SKM-1 (cell line): ENCODE measurements at regions not wholly inside any gene's neighbourhood (a gene's known extent, or its start where the extent isn't known, plus 50 kb on each side); places are given as distances from the start of the nearest gene placed in this dataset.
A peak's percentile ranks its signal among the peaks of the same experiment; 100 is the strongest.
"Not testable (repeated sequence)": the region's sequence is repeated elsewhere in the genome, so short reads cannot be mapped to it uniquely, and the experiment has no call there.

Experiments used
- DNase-seq: peaks from one replicate; lab custom pipeline; 2025; ENCODE audit not compliant: unreplicated experiment; lab: John Stamatoyannopoulos, UW

DNA sequence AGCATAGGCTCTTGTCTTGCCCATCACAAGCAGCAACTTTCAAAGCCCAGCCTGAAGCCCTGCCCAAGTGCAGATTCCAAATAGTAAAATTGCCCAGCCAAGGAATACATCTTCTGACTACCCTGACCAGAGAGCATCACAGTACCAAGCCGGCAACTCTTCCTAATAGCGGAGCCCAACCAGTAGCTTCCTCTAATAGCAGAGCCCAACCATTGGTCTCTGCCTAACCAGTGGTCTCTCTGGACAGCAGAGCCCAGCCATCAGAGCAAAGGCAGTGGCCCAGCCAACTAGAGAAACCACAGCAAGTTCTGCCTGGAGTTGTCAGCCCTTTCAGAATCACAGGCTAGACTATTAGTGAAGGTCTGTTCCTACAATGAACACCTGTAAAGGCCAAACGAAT is 285.6 kb downstream of the HGF start:
- DNase-seq: no peak

DNA sequence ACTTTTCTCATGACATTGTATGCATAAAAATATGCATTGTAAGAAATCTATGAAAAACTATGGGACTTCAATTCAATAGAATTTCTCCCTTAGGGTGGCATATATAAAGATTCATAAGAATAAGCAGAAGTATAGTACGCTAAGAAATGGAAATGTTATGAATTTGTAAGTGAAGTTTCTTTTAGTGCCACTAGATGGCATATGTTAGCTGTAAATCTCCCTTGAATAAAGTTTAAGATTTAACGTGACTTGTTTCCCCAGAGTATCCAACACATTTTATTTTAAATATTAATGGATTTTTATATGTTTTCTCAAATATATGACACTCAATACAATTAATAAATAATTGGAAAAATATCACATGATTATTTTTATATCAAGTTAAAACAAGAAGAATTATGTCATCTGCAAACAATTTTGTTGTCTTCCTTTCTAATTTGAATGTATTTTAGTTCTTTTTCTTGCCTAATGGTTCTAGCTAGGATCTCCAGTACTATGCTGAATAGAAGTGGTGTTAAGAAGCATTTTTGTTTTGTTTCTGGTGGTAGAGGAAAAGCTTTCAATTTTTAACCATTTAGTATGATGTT is 287.2 kb downstream of the HGF start:
- DNase-seq: peak; percentile 55

DNA sequence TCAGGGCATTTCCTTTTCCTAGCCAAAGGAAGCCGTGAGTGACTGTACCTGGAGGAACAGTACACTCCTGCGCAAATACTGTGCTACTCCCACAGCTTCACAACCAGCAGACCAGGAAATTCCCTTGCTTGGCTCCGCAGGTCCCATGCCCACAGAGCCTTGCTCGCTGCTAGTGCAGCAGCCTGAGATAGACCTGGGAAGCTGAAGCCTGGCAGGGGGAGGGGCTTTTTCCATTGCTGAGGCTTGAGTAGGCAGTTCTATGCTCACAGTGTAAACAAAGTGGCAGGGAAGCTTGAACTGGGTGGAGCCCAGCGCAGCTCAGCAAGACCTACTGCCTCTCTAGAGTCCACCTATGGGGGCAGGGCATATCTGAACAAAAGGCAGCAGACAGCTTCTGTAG is 291.2 kb downstream of the HGF start:
- no peak for DNase-seq

DNA sequence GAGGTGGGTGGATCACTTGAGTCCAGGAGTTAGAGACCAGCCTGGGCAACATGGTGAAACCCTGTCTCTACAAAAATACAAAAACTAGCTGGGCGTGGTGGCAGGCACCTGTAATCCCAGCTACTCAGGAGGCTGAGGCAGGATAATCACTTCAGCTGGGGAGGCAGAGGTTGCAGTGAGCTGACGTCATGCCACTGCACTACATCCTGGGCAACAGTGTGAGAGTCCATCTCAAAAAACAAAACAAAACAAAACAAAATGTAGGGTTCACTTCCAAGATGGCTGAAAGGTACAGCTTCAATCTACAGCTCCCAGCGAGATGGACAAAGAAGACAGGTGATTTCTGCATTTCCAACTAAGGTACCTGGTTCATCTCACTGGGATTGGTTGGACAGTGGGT is 291.6 kb downstream of the HGF start:
- not testable (repeated sequence) for DNase-seq

DNA sequence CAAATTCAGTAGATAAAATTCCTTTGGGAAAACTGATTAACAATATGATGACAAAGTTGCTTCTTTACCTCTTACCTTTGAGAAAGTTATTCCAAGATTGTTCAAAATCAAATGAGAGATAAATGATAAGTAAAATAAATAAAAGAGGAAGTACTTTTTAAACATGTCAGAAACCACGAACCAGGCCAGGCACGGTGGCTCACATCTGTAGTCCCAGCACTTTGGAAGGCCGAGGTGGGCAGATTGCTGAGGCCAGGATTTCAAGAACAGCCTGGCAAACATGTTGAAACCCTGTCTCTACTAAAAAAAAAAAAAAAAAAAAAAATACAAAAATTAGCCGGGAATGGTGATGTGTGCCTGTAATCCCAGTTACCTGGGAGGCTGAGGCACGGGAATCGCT is 296.6 kb downstream of the HGF start:
- no peak for DNase-seq

DNA sequence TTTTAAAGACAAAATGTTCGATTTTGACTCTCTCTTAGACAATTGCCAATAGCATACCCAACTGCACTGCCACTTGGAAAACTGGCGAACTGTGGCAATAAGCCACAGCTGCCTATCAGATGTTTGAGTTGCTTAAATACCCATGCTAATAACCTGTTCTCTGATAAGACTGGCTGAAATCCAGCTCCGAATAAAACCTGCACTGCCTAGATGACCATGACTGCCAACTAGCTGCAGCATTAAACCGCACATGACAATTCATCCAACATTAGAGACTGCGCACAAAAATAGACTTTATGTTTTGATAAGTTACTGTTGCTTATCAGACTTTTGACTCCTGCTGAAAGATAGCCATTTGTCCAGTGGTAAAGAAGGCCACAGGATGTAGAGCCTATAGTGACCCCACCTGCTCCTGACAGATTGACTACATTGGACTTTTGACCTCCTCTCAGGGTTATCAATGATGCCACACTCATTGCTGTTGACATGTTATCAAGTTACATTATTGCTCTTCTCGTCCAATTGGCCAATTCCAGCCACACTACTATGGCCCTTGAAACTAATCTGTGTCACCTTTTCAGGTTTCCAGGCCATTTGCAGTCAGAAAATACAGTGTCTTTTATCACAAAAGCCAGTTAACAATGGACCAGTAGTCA is 299.0 kb downstream of the HGF start:
- DNase-seq: no peak

DNA sequence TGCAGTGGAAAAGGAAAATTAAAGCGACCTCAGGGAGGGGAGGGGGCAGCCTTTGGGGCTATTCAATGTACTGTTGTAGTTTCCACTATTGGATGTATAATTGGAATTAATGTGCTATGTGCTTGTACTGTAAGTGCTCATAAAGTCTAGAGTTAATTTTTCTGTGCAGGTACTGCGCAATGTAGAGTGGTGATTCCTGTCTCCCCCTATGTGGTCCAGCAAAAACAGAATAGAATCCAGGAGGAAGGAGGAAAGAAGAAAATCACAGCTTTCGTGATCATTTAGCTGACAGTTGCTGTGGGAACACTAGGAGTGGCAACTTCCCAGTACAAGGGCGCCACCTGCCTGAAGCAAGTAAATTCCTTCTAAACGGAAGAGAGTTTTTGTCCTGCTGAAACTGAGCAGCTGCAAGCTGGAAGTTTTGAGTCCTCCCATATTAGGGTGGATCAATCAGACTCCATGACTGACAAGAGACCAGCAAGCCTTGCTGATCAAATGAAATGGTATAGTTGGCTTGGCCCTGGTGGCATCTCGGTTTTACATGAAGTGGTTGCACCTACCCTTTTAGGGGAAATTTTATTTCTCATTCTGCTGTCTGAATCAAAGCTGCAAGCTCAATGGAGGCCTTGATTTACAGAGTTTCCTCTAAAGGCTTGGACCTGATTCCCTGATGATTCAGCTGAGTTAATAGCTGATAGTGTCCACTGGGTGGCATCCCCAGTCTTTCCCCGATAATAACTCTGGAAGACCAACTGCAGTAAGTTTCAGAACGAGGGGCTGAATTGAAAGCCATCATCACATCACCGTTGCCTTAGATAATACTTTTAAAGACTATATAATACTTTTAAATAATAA is 299.8 kb downstream of the HGF start:
- no peak for DNase-seq

DNA sequence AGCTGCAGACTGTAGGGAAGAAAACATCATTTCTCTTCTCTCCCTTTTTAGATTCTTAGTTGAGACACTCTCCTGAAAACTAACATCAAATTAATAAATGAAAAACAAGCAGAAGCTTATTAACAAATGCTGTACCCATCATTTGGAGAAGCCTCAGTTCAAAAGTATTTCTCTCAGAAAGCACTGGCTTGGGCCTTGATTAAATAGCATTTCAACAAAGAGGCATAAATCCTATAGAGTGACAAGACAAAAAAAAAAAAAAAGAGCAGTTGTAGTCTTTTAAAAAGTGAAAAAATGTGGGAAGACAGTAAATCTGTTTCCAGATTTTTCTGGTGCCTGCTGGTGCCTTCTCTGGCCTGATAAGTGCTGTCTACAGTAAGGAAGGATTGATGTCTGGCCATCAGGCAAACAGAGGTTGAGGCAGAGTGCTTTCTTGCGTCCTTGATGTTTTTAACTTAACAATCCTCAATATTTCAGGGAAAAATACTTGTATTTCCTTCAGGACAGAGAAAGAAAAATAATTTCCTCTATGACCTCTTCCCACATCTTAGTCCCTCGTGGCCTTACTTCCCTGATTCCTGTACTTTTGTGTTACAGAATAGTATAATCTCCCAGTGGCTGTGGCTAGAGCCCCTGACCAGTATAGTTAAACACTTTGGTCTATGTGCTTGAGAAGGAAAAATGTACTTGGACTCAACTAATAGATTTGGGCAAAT is 300.5 kb downstream of the HGF start:
- DNase-seq: no peak

DNA sequence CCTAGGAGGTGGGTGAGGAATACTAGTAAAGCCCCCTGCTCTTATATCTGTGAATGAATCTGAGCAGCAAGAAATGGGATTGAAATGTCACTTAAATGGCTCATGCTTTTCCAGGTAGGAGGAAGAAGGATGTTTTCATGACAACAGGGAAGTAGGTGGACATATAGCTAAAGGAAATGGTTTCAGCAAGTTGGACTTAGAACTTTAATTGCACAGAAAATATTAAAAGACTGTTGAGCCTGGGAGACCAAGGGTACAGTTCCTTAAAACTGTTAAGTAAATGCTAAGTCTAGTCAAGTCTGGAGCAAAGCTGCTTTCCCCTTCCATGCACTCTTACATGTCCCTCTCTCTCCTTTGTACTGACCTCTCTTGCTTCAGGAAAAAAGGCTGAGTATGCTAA is 301.3 kb downstream of the HGF start:
- no peak for DNase-seq

DNA sequence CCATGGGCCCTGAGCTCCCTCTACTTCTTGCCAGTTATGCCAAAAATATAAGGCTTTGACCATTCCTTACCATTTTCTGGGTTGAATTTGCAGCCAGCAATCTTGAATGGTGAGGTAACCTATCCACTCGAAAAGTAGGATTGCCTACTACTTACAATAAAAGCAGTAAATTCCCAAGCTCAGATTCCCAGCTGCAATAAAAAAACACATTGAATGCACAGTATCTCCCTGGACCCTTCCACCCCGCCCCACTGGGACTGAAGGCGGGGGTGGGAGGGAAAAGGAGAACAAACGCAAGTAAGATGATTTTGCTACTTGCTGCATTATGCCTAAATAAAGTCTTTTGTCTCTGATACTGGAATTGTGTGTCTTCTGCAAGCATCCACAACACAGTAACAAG is 301.9 kb downstream of the HGF start:
- no peak for DNase-seq

DNA sequence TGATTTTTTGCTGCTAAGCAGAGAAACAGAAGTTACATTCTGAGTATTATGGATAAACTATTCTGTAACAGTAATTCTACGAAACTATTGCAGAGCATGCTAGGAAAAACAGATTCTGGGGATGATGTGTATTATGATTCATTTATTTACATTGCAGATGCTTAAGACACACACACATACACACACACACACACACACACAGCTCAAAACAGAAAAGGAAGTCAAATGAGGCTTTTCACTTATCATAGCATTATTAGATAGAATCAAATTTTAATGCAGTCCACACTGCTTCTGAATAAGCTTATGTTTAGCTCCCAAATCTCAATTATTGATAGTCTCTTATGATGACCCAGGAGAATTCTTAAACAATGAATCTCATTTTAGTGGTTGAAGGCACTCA is 307.2 kb downstream of the HGF start:
- DNase-seq: no peak

DNA sequence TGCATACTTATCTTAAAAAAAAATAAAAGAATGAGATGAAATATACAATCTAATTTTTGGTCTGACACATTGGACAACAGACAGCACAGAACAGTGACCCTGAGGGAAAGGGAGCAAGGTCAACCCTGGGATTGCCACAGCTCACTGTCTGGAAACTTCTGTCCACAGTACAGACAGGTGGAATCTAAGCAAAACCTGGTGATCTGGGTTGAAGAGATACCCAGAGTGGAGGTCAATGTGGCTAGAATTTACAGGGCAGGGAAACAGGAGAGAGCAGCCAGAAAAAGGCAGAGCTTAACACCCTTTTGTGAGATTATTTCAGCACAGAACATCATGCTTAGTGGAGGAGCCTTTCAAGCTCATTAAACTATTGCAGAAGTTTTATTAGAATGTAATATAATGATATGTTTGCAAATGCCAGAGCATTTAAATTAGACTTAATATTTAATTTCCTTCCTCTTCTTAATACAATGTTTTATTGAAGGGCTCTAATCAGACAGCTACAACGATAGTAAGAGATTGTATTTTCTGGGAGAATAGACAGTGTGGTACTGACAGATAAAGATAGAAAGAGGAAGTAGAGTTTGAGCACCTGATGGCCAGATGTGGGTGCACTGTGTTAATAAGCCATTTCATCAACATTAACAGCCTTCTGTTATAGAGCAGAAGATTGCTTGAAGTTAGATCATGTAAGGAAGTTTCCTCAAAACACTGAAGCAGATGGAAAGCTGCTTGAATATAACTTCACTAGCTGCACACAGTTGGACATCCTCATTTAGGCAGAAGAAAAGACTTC is 309.4 kb downstream of the HGF start:
- DNase-seq: no peak

DNA sequence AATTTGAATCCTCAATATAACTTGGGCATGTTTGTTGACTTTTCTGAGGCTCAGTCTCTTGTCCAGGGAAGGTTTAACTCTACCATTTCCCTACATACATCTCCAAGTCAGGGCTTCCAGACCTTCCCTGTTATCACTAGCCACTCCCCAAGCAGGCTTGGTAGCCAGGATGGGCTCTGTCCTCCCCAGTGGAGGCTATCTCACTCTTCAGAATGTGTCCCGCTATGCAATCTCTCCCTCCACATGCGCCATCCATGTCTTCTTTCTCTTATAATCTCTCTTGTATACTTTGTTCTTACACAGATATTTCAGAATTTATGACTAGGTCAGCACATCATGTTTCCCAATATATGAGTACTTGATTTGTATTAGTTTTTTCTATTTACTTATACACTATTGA is 310.4 kb downstream of the HGF start:
- no peak for DNase-seq

DNA sequence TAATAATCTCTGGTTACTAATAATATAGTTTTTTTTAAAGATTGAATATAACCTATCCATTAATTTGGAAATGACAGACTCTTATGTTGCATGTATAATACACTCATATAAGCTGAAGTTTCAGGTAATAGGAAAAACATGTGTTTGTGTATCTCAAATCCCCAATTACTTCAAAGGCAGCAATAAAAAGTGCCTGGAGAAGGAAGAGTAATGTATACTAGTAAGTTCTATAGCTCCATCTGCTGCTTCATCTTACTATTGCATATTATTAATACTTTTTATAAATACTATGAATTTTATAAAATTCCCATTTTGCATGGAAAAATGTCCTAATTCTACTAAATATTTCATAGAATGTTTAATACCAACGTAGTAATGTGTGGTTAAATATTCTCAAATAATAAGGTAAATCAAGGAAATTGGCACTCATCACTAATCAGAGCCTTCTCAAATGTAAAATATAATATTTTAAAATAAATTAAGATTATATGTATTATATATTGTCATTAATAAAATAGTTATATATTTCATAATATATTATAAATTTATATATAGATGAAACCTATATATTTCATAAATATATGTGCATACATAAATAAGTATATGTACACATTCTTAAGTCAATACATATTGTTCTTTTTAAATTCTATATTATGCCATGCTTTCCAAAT is 311.9 kb downstream of the HGF start:
- DNase-seq: no peak

DNA sequence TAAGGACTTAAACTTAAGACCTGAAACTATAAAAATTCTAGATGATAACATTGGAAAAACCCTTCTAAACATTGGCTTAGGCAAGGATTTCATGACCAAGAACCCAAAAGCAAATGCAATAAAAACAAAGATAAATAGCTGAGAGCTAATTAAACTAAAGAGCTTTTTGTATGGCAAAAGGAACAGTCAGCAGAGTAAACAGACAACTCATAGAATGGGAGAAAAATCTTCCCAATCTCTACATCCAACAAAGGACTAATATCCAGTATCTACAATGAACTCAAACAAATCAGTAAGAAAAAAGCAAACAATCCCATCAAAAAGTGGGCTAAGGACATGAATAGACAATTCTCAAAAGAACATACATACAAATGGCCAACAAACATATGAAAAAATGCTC is 316.1 kb downstream of the HGF start:
- DNase-seq: not testable (repeated sequence)

DNA sequence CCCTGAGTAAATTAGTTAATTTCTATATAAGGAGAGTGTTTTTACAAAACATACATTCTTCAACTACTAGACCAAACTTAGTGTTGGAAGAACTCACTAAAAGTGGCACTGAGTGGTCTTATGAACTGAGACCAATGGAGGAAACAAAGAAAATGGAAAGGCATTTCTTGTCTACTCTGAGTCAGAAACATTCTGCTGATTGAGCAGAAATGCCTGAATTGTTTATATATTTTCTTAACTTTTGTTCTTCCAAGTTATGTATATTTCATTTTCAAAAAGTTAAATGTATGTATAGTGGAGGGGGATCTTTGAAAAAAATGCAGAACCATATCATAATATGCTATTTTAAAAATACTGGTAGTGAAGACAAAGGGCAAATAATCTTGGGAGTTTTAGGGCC is 320.7 kb downstream of the HGF start:
- DNase-seq: no peak

DNA sequence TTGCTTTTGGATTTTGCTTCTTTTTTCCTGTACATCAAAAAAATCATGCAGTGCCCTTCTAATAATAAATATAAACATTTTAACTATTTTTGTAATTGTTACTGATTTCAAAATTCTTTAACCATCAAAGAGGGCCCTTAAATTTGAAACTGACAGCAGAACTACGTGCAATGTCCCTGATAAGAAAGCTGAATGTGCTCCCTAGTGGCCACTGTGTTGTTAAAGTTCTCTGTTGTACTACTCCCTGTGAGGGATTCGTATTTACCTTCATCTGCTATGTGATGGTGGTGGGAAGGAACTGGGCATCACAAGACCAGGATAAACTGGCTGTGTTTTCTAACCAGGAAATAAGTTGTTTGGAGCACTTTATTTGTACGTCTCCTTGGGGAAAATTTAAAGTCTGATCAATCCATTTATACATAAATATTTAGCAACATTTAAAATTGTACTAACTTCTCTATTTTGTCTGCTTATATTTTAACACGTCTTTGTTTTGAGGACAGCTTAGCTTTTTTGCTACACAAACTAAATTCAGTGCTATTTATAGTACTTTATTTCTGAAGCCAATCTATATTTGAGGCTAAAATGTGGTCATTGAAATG is 322.4 kb downstream of the HGF start:
- no peak for DNase-seq

DNA sequence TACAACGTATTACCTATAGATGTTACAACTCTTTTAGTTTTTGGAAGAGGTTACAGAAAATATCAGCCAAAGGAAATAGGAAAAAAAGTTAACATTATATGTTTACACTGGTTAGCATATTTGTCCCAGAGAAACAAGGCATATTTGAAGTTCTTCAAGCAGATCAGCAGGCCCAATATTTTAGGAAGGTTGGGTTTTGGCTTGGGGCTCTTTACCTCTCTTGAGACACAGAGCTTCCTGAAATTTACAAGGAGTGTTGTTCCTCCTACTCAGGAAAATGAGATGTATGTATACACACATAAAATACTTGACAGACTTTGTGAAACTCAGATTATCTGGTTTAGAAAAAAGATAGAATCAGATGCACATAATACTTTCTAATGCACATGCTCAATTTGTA is 323.6 kb downstream of the HGF start:
- no peak for DNase-seq

DNA sequence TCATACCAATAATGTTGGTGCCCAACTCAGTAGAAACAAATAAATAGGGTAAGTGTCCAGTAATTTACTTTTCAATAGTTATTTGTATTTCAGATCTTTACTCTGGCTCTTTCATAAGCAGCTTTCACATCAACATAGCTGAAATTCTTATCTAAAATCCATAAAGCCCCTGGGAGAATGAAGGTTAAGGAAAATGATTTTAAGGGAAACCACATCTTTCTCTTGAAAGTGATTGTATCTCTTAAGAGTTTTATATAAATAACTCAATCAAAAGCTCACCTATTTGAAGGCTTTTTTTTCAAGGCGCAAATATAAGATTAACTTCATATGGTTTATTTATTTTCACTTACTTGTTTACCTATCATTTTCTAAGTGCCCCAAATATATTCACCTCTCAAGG is 324.4 kb downstream of the HGF start:
- no peak for DNase-seq

DNA sequence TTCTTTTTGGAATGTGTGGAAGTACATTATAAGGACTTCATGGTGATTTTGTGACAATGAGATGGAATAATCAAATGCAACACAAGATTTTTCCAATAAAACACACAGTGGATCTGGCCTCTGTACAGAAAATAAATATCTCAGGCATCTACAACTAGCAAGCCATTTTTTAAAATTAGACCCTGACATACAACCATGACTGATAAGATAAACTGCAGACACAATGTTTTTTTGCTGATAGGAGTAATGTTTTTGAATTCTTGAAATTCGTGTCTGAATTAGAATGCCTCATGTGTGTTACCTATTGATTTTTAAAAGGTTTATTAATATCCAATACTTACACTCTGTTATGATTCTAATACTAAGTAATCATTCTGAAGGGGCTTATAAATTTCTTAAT is 328.1 kb downstream of the HGF start:
- DNase-seq: no peak
